ENCODE measurements at regions not wholly inside any gene's neighbourhood (a gene's known extent, or its start where the extent isn't known, plus 50 kb on each side); places are given as distances from the start of the nearest gene placed in this dataset.

- H3K9me3 ChIP-seq, result no peaks in the 10 kb centered on the region
- no peak overlapping the region for H3K27ac ChIP-seq
- H3K4me3 ChIP-seq, result no peak overlapping the region
- TF ChIP-seq CTCF (IDR thresholded peaks at IDR 0.05), result no peak
- no peak for TF ChIP-seq EP300 (IDR thresholded peaks at IDR 0.05)
- no peak for TF ChIP-seq POLR2A (IDR thresholded peaks at IDR 0.05)
- no peak for TF ChIP-seq POLR2AphosphoS5 (IDR thresholded peaks at IDR 0.05)
- no peaks in the 10 kb centered on the region for H3K27me3 ChIP-seq
- no peaks in the 10 kb centered on the region for H3K36me3 ChIP-seq
- no peaks in the 10 kb centered on the region for H3K4me1 ChIP-seq
- no peak for DNase-seq (ENCODE audit: low spot score in 2 of 2)
These were observed 58.9 kb upstream of the RGS18 start for GRCh38 chr1:192099328-192099727.

- H3K36me3 ChIP-seq, result no peaks in the 10 kb centered on the region
- no peaks in the 10 kb centered on the region for H3K4me1 ChIP-seq
- H3K27ac ChIP-seq, result no peak overlapping the region
- no peaks in the 10 kb centered on the region for H3K9me3 ChIP-seq
- H3K4me3 ChIP-seq, result no peak overlapping the region
- no peak for DNase-seq (ENCODE audit: low spot score in 2 of 2)
- H3K27me3 ChIP-seq, result no peaks in the 10 kb centered on the region
- no peak for TF ChIP-seq POLR2AphosphoS5 (IDR thresholded peaks at IDR 0.05)
- no peak for TF ChIP-seq CTCF (IDR thresholded peaks at IDR 0.05)
- no peak for TF ChIP-seq EP300 (IDR thresholded peaks at IDR 0.05)
- no peak for TF ChIP-seq POLR2A (IDR thresholded peaks at IDR 0.05)
- WGBS, result 73% methylated on average over 6 of the region's 6 CpGs
These were observed 57.4 kb upstream of the RGS18 start for GRCh38 chr1:192100686-192101468.

GRCh38 chr1:192104128-192104527 is 54.1 kb upstream of the RGS18 start:
- Histone ChIP-seq H3K4me1 (no peaks in the 10 kb centered on the region), H3K4me3 (no peak overlapping the region), H3K27me3 (no peaks in the 10 kb centered on the region), H3K27ac (no peak overlapping the region), H3K36me3 (no peaks in the 10 kb centered on the region), H3K9me3 (no peaks in the 10 kb centered on the region)
- DNase-seq (ENCODE audit: low spot score in 2 of 2), result no peak
- TF ChIP-seq CTCF (IDR thresholded peaks at IDR 0.05) (no peak), POLR2A (IDR thresholded peaks at IDR 0.05) (no peak), POLR2AphosphoS5 (IDR thresholded peaks at IDR 0.05) (no peak), EP300 (IDR thresholded peaks at IDR 0.05) (no peak)

- 65% methylated on average over 1 of the region's 1 CpG for WGBS
- Histone ChIP-seq H3K27me3 (no peaks in the 10 kb centered on the region), H3K4me3 (no peak overlapping the region), H3K4me1 (no peaks in the 10 kb centered on the region), H3K27ac (no peak overlapping the region), H3K36me3 (no peaks in the 10 kb centered on the region), H3K9me3 (no peaks in the 10 kb centered on the region)
- no peak for DNase-seq (ENCODE audit: low spot score in 2 of 2)
- TF ChIP-seq CTCF (IDR thresholded peaks at IDR 0.05), result no peak
- no peak for TF ChIP-seq EP300 (IDR thresholded peaks at IDR 0.05)
- TF ChIP-seq POLR2AphosphoS5 (IDR thresholded peaks at IDR 0.05), result no peak
- TF ChIP-seq POLR2A (IDR thresholded peaks at IDR 0.05), result no peak
These were observed 53.4 kb upstream of the RGS18 start for GRCh38 chr1:192104852-192105251.

- Histone ChIP-seq H3K36me3 (no peaks in the 10 kb centered on the region), H3K4me3 (no peak overlapping the region), H3K27ac (no peak overlapping the region), H3K9me3 (no peaks in the 10 kb centered on the region), H3K27me3 (no peaks in the 10 kb centered on the region), H3K4me1 (no peaks in the 10 kb centered on the region)
- TF ChIP-seq CTCF (IDR thresholded peaks at IDR 0.05), result no peak
- TF ChIP-seq EP300 (IDR thresholded peaks at IDR 0.05), result no peak
- no peak for TF ChIP-seq POLR2A (IDR thresholded peaks at IDR 0.05)
- 86% methylated on average over 2 of the region's 2 CpGs for WGBS
- DNase-seq (ENCODE audit: low spot score in 2 of 2), result no peak
These were observed 50.1 kb upstream of the RGS18 start for GRCh38 chr1:192108161-192108560.

All from suprapubic skin (tissue), 4 donors.